Activated gamma-delta T cell (primary cell): ENCODE measurements at regions not wholly inside any gene's neighbourhood (a gene's known extent, or its start where the extent isn't known, plus 50 kb on each side); places are given as distances from the start of the nearest gene placed in this dataset.
"Not testable (repeated sequence)": the region's sequence is repeated elsewhere in the genome, so short reads cannot be mapped to it uniquely, and the experiment has no call there.

Source experiments
- DNase-seq: peaks from one replicate; lab custom pipeline; 2025; lab: John Stamatoyannopoulos, UW

DNA sequence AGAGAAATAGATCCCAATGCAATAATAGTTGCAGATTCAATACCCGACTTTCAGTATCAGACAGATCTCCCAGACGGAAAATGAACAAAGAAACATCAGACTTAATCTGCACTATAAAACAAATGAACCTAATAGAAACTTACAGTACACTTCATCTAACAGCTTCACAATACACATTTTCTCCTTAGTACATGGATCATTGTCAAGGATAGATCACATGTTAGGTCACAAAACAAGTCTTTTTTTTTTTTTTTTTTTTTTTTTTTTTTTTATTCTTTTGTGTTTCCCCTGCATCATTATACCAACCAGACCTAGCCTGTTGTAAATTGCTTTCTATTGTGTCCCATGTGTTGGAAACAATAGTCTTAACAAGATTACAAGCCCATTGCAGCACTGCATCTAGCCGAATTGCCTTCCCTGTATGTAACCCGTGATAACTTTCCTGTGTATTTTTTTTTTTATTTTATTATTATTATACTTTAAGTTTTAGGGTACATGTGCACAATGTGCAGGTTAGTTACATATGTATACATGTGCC lies 134.0 kb upstream of the MAD2L1 start:
- not testable (repeated sequence) for DNase-seq

DNA sequence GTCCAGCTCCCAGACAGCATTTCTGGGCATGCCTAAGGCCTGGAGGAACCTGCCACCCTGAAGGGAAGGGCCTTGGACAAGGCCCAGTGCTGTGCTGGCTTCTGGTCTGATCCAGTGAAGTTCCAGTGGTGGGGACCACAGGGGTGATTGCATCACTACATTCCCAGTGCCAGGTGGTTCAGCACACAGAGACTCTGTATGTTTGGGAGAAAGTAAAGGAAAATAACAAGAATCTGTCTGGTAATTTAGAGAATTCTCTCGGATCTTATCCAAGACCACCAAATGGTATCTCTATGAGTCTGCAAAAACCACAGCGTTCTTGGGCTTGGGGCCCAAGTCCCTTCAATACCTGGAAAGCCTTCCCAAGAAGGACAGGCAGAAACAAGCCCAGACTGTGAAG lies 131.8 kb upstream of the MAD2L1 start:
- DNase-seq, result no peak

DNA sequence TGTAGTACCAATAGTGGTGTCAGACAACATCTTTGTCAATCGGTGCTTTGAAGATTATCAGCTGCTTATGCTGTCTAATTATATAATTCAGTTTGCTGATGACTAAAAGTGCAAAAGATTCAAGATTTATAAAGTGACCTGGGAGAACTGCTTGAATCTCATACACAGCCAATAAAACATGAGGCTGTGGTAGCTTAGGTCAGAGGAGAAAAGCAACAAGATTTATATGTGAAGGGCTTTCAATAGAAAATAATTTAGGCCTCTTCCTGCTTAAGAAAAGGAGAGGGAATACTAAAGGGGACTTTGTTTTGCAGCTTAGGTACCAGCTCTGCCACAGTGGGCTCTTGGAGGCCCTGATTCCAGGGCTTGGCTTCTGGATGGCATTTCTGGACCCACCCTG lies 111.0 kb upstream of the MAD2L1 start:
- no peak for DNase-seq

DNA sequence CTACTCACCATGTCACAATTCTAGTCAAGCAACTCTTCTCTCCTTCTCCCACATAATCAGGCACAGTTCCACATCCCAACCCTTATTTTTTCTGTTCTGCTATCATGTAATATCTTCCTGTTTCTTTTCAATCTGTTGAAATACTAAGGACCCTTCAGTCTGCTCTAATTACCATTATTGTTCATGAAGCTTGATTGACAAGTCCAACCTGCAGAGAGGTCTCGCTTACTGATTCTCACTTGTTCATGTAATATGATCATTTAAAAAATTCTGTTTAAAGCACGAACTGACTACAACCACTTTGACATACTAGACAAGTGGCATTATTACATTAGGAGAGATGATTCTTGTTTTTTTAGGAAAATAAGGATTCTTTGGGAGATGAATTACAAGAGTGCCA lies 108.6 kb upstream of the MAD2L1 start:
- DNase-seq, result no peak

DNA sequence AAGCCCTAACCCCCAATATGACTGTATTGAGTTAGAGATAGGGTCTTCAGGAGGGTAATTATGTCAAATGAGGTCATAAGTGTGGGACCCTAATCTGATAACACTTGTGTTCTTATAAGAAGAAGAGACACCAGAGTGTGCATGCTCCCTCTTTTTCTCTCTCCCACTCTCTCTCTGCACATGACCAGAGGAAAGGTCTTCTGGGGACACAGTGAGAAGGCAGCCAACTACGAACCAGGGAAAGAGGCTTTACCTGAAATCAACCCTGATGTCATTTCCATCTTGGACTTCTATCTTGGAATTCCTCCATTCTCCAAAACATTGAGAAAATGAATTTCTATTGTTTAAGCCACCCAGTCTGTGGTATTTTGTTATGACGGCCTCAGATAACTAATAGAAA lies 97.2 kb upstream of the MAD2L1 start:
- DNase-seq, result no peak

DNA sequence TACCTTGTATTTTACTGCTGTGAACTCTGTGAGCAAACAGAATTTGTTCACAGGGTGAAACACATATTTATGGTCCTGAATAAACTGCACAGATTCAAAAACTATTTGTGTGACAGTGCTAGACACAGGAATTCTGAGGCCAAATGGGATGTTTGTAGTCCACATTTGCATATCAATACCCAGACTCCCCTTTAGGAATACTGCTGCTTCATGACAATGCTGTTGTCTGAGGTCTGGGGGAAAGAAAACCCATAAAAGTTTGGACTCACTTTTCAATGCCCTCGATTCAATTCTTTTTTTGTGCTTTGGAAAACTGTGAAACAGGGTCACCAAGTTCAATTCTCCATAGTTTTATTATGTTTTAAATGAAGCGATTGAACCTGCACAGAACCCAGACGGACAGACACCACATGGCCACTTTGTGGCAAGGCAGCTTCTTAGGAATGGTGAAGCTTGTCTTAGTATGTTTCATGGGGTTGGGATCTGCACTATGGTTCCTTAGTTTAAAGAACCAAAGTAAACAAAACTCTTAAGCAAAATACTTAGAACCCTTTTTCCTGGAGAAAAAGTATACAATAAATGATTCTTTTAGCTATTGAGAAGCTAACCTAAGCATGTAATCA lies 92.3 kb upstream of the MAD2L1 start:
- no peak for DNase-seq

DNA sequence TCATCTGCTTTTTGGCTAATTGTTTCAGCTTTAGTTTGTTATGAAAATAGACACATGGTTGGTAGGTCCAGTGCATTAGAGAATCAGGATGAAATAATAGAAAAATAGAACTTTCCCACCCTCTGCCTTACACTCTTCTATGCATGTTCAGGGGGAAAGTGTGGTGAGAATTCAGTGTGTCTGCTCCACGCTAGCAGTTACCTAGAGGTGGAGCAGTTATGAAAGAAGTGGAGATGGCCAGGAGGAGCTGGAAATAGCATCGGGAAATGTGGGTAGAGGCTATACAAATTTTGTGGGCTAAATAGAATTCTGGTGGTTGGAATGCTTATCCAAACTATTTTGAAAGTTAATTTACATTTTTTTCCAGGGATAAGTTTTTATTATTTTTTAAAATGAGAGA lies 91.4 kb upstream of the MAD2L1 start:
- no peak for DNase-seq

DNA sequence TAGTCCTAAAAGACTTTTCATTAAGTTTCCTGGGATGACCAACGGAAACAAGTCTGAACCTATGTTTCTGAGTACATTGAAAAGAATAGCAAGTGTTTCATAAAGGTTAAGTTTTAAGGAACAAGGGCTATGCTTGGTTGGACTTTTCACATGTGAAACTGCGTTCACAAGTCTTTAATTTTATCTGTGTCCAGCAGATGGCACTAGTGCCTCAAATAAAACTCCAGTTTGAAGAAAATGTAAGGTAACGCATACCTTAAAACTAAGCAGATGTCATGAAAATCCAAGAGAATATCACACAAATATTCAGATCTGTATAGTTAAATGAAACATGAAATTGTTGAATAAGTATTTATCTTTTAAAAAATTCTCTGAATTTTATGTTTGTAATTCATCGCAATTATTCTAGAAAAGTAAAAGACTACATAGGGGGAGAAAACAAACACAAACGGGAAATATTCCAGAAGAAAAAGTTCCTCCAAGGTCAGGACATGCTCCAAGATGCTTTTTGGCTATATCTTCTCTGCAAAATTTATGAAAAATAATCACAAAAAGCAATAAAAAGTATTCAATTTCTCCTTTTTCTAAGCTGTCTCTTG lies 89.6 kb upstream of the MAD2L1 start:
- DNase-seq, result no peak

DNA sequence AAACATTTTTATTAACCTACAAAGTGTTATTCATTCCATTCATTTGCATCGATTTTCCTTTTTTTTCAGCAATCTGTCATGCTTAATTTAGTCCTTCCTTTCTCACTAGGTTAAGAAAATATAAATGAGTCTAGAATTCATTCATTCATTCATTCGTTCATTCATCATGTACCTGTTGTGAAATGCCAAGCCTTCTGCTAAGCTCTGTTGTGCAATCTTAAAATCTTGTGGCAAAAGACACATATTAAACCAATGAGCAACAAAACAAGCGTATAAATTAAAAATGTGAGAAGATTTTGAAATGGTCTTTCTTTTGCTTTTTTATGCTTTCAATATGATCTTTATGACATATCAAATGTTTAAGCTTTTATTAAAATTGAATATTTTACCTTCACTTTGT lies 88.6 kb upstream of the MAD2L1 start:
- DNase-seq, result no peak

DNA sequence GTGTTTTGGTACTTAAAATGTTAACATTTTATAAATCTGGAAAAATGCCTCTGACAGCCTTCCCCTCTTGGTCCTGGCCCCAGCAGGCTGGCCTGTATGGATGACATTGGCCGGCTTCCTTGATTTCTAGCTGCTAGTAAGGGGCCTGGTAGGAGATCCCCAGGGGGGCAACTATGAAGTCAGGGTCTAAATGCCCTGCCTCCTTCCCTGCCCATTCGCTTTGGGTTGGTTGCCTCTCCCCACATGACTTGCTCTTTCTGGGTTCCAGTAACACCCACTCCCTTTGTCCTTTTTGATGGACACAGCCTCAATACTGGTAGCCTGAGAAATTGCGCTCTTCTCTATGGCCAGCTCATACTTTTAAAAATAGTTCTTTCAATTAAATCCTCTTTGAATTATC lies 78.0 kb upstream of the MAD2L1 start:
- DNase-seq, result no peak

DNA sequence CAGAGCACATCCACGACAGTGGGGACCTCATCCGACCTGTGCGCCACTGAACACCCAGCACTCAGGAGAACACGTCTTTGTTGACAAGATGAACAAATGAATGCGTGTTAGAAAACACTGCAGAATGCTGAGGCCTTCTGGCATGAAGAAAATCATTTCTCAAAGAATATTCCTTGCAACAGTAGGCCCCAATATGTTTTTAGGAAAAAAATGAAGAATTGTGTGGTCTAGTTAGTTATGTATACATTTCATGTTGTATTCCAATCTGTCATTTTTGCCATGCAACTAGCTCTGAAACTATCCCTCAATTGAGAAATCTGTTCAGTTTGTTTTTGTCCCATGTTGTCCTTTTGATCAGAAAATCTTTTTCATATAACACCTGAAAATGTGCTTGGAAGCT lies 77.4 kb upstream of the MAD2L1 start:
- no peak for DNase-seq

DNA sequence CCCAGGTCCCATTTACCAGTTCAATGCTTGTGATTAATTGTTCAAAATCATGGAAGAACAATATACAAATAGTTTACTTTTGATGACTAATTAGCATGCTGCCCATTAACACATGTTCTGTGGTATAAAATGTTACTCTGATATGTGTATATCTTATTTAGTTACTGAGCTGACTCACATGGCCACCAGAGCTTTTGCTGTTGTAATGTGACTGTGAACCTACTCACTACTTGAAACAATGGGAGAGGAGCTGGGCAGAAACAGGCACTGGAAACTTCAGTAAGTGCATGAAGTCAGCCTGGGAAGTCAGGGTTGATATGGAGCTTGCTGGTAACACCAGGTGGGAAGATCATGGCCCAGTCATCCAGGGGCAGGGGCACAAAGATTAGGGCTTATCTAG lies 72.7 kb upstream of the MAD2L1 start:
- no peak for DNase-seq

DNA sequence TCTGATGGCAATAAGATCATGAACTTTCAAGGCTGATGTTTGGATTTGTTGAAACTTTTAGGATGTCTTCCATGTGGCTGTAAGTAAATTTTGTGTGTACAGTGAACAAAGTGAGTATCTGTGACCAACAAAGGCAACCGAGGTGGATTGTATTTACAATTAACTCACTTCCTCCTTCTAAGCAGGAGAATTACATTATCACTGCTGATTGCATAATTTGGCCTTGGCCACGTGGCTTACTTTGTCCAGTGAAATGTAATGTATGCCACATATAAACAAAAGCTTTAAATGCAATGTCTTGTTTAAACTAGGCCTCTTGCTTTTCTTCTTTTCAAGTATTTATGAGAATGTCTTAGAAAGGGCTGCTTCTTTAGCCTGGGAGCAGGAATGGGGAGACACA lies 66.3 kb upstream of the MAD2L1 start:
- DNase-seq, result no peak

DNA sequence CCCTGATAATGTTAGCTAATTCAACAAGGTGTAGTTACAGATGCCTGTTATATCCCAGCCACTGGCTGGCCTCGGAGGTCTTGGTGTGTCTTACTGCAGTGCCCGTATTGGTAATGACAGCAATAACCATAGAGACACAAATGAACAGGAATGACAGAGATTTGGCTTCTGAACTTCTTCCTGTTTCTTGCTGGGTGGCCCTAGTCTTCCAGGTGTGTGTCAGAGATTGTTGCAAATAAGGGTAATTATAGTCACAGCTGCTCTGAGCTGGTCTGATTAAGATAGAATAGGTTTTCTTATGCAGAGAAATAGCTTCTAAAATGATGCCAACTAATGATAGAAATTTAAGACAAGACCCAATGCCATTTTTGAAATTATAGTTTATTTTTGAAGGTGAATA lies 64.1 kb upstream of the MAD2L1 start:
- no peak for DNase-seq
